GM23338 (cell line): ENCODE measurements at regions not wholly inside any gene's neighbourhood (a gene's known extent, or its start where the extent isn't known, plus 50 kb on each side); places are given as distances from the start of the nearest gene placed in this dataset.

Experiments
- ATAC-seq: fragments of 200-7000 bp; cut with Tn5 transposase; 3 replicates; pipeline ENCODE4 v1.9.1; 2020
- DNase-seq: peaks from one replicate; pipeline ENCODE4 v3.0.0-alpha.2; 2015; ENCODE audit warnings: low spot score
- H2AFZ ChIP-seq: fragments of 200-600 bp; sonication (generic); 2 replicates; pipeline ENCODE4 v1.8.0; 2016; ENCODE audit warnings: antibody characterized with exemption, mild to moderate bottlenecking, moderate library complexity
- H3F3A ChIP-seq: fragments of 200-600 bp; sonication (generic); replicated peaks from 2 replicates; pipeline ENCODE4 v1.8.0; 2017; ENCODE audit warnings: antibody characterized with exemption, mixed run types, low read depth
- H3K27ac ChIP-seq: fragments of 200-600 bp; sonication (generic); 2 replicates; pipeline ENCODE4 v1.6.1; 2016; ENCODE audit warnings: low read depth
- H3K27me3 ChIP-seq: fragments of 200-600 bp; sonication (generic); 2 replicates; pipeline ENCODE4 v1.8.0; 2016; ENCODE audit warnings: mild to moderate bottlenecking, mixed run types, moderate library complexity; ENCODE audit not compliant: insufficient read depth
- H3K36me3 ChIP-seq: fragments of 200-600 bp; sonication (generic); 2 replicates; pipeline ENCODE4 v1.8.0; 2016; ENCODE audit warnings: mild to moderate bottlenecking; ENCODE audit not compliant: insufficient read depth
- H3K4me1 ChIP-seq: fragments of 200-600 bp; sonication (generic); 2 replicates; pipeline ENCODE4 v1.8.0; 2016; ENCODE audit warnings: mild to moderate bottlenecking, moderate library complexity; ENCODE audit not compliant: insufficient read depth
- H3K4me2 ChIP-seq: fragments of 200-600 bp; sonication (generic); 2 replicates; pipeline ENCODE4 v1.7.1; 2017; ENCODE audit warnings: mixed run types
- H3K4me3 ChIP-seq: fragments of 200-600 bp; sonication (generic); 2 replicates; pipeline ENCODE4 v1.6.1; 2016; ENCODE audit warnings: mixed run types
- H3K79me2 ChIP-seq: fragments of 200-600 bp; sonication (generic); replicated peaks from 2 replicates; pipeline ENCODE4 v1.8.0; 2017; ENCODE audit warnings: mild to moderate bottlenecking; ENCODE audit not compliant: insufficient read depth
- H3K9me2 ChIP-seq: fragments of 200-600 bp; sonication (generic); 2 replicates; pipeline ENCODE4 v1.8.0; 2017; ENCODE audit not compliant: insufficient read depth
- H4K20me1 ChIP-seq: fragments of 200-600 bp; sonication (generic); replicated peaks from 2 replicates; pipeline ENCODE4 v1.8.0; 2017; ENCODE audit warnings: mild to moderate bottlenecking; ENCODE audit not compliant: insufficient read depth
- H3K27ac Mint-ChIP-seq: 2 replicates; pipeline ENCODE4 v1.8.0; 2020; ENCODE audit warnings: inconsistent platforms, mild to moderate bottlenecking, moderate library complexity, mixed read lengths
- H3K27me3 Mint-ChIP-seq: 3 replicates; pipeline ENCODE4 v1.8.0; 2022; ENCODE audit warnings: low read depth, mild to moderate bottlenecking, moderate library complexity, mixed read lengths, inconsistent platforms; ENCODE audit not compliant: insufficient read depth, poor library complexity
- H3K36me3 Mint-ChIP-seq: 3 replicates; pipeline ENCODE4 v1.8.0; 2021; ENCODE audit warnings: low read depth, mild to moderate bottlenecking, inconsistent platforms, moderate library complexity, mixed read lengths
- H3K4me1 Mint-ChIP-seq: 3 replicates; pipeline ENCODE4 v1.8.0; 2020; ENCODE audit warnings: mild to moderate bottlenecking, inconsistent platforms, mixed read lengths
- H3K4me3 Mint-ChIP-seq: 3 replicates; pipeline ENCODE4 v1.8.0; 2021; ENCODE audit warnings: moderate library complexity, mild to moderate bottlenecking, inconsistent platforms, mixed read lengths
- H3K9me3 Mint-ChIP-seq: 3 replicates; pipeline ENCODE4 v1.8.0; 2020; ENCODE audit warnings: moderate library complexity, mild to moderate bottlenecking, inconsistent platforms, mixed read lengths
- CREB1 ChIP-seq: fragments of 250-450 bp; sonication (Bioruptor Pico); IDR thresholded peaks from 2 replicates; pipeline ENCODE4 v1.5.0; 2020; ENCODE audit warnings: low read depth, mild to moderate bottlenecking, moderate library complexity
- EZH2 ChIP-seq: fragments of 200-600 bp; sonication (generic); IDR thresholded peaks from one replicate; pipeline ENCODE4 v1.8.0; 2017; ENCODE audit warnings: antibody characterized with exemption, mild to moderate bottlenecking, low read depth; ENCODE audit not compliant: unreplicated experiment
- EZH2phosphoT487 ChIP-seq: fragments of 200-600 bp; sonication (generic); IDR thresholded peaks from one replicate; pipeline ENCODE4 v1.8.1; 2018; ENCODE audit warnings: antibody characterized with exemption; ENCODE audit not compliant: unreplicated experiment
- JUNB ChIP-seq: IDR thresholded peaks from one replicate; pipeline ENCODE4 v1.6.1; 2016; ENCODE audit warnings: antibody characterized with exemption; ENCODE audit not compliant: unreplicated experiment
- NANOG ChIP-seq: IDR thresholded peaks from 2 replicates; pipeline ENCODE4 v1.6.1; 2016; ENCODE audit warnings: antibody characterized with exemption, borderline replicate concordance
- POLR2AphosphoS5 ChIP-seq: IDR thresholded peaks from 2 replicates; pipeline ENCODE4 v1.6.1; 2016; ENCODE audit warnings: antibody characterized with exemption, low read depth
- STAT1 ChIP-seq: IDR thresholded peaks from one replicate; pipeline ENCODE4 v1.6.1; 2016; ENCODE audit warnings: antibody characterized with exemption; ENCODE audit not compliant: unreplicated experiment
- ZNF114 ChIP-seq: fragments of 250-450 bp; sonication (Bioruptor Pico); IDR thresholded peaks from 2 replicates; pipeline ENCODE4 v1.5.0; 2020; ENCODE audit warnings: mild to moderate bottlenecking, moderate library complexity
- ZNF331 ChIP-seq: fragments of 250-450 bp; sonication (Bioruptor Pico); IDR thresholded peaks from 2 replicates; pipeline ENCODE4 v1.5.0; 2020; ENCODE audit warnings: low read depth, mild to moderate bottlenecking, moderate library complexity
- TF ChIP-seq, protein P1 (sequence below): fragments of 250-450 bp; sonication (Bioruptor Pico); IDR thresholded peaks from 2 replicates; pipeline ENCODE4 v1.5.0; 2020; ENCODE audit warnings: mild to moderate bottlenecking, moderate library complexity
- TF ChIP-seq, protein P2 (sequence below): IDR thresholded peaks from 2 replicates; pipeline ENCODE4 v1.6.1; 2016; ENCODE audit warnings: antibody characterized with exemption
- TF ChIP-seq, protein P3 (sequence below): IDR thresholded peaks from one replicate; pipeline ENCODE4 v1.6.1; 2018; ENCODE audit warnings: antibody characterized with exemption; ENCODE audit not compliant: unreplicated experiment
- TF ChIP-seq, protein P4 (sequence below), 2 experiments: fragments of 200-600 bp in 1 of 2; sonication (generic) in 1 of 2; conservative IDR thresholded peaks; 2 replicates each; pipeline versions ENCODE4 v1.5.1 to v1.6.1; 2016 to 2017; ENCODE audit warnings: antibody characterized with exemption in 2 of 2, low read depth in 2 of 2, mild to moderate bottlenecking in 2 of 2, moderate library complexity in 1 of 2

DNA sequence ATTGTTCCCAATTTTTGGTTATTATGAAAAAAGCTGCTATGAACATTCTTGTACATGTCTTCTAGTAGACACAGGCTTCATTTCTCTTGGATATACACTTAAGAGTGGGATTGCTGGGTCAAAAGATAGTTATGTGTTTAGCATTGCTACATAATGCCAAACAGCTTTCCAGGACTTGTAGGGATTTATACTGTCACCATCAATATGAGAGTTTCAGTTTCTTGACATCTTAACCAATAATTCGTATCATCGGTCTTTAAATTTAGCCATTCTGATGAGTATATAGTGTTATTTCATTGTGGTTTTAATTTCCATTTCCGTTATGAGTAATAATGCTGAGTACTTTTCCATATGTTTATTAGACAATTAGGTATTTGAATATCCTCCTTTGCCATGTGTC, 190.3 kb upstream of the PFN2 start:
- no peak overlapping the region for H3K4me3 Mint-ChIP-seq
- no peak overlapping the region for H3K27ac Mint-ChIP-seq
- DNase-seq (no peak), ATAC-seq (no peak)
- H3K27me3 Mint-ChIP-seq: no peaks in the 10 kb centered on the region
- no peaks in the 10 kb centered on the region for H3K27me3 ChIP-seq
- peaks cover 5% of the 10 kb centered on the region; the same call in 2 of the 3 replicates for H3K4me1 Mint-ChIP-seq
- no peak overlapping the region for H3K27ac ChIP-seq
- H3K4me2 ChIP-seq: no peak overlapping the region
- TF ChIP-seq, protein P1, sequence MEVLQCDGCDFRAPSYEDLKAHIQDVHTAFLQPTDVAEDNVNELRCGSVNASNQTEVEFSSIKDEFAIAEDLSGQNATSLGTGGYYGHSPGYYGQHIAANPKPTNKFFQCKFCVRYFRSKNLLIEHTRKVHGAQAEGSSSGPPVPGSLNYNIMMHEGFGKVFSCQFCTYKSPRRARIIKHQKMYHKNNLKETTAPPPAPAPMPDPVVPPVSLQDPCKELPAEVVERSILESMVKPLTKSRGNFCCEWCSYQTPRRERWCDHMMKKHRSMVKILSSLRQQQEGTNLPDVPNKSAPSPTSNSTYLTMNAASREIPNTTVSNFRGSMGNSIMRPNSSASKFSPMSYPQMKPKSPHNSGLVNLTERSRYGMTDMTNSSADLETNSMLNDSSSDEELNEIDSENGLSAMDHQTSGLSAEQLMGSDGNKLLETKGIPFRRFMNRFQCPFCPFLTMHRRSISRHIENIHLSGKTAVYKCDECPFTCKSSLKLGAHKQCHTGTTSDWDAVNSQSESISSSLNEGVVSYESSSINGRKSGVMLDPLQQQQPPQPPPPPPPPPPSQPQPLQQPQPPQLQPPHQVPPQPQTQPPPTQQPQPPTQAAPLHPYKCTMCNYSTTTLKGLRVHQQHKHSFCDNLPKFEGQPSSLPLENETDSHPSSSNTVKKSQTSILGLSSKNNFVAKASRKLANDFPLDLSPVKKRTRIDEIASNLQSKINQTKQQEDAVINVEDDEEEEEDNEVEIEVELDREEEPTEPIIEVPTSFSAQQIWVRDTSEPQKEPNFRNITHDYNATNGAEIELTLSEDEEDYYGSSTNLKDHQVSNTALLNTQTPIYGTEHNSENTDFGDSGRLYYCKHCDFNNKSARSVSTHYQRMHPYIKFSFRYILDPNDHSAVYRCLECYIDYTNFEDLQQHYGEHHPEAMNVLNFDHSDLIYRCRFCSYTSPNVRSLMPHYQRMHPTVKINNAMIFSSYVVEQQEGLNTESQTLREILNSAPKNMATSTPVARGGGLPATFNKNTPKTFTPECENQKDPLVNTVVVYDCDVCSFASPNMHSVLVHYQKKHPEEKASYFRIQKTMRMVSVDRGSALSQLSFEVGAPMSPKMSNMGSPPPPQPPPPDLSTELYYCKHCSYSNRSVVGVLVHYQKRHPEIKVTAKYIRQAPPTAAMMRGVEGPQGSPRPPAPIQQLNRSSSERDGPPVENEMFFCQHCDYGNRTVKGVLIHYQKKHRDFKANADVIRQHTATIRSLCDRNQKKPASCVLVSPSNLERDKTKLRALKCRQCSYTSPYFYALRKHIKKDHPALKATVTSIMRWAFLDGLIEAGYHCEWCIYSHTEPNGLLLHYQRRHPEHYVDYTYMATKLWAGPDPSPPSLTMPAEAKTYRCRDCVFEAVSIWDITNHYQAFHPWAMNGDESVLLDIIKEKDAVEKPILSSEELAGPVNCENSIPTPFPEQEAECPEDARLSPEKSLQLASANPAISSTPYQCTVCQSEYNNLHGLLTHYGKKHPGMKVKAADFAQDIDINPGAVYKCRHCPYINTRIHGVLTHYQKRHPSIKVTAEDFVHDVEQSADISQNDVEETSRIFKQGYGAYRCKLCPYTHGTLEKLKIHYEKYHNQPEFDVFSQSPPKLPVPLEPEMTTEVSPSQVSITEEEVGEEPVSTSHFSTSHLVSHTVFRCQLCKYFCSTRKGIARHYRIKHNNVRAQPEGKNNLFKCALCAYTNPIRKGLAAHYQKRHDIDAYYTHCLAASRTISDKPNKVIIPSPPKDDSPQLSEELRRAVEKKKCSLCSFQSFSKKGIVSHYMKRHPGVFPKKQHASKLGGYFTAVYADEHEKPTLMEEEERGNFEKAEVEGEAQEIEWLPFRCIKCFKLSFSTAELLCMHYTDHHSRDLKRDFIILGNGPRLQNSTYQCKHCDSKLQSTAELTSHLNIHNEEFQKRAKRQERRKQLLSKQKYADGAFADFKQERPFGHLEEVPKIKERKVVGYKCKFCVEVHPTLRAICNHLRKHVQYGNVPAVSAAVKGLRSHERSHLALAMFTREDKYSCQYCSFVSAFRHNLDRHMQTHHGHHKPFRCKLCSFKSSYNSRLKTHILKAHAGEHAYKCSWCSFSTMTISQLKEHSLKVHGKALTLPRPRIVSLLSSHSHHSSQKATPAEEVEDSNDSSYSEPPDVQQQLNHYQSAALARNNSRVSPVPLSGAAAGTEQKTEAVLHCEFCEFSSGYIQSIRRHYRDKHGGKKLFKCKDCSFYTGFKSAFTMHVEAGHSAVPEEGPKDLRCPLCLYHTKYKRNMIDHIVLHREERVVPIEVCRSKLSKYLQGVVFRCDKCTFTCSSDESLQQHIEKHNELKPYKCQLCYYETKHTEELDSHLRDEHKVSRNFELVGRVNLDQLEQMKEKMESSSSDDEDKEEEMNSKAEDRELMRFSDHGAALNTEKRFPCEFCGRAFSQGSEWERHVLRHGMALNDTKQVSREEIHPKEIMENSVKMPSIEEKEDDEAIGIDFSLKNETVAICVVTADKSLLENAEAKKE: no peak
- TF ChIP-seq, protein P2, sequence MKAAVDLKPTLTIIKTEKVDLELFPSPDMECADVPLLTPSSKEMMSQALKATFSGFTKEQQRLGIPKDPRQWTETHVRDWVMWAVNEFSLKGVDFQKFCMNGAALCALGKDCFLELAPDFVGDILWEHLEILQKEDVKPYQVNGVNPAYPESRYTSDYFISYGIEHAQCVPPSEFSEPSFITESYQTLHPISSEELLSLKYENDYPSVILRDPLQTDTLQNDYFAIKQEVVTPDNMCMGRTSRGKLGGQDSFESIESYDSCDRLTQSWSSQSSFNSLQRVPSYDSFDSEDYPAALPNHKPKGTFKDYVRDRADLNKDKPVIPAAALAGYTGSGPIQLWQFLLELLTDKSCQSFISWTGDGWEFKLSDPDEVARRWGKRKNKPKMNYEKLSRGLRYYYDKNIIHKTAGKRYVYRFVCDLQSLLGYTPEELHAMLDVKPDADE: no peak
- TF ChIP-seq NANOG (no peak), CREB1 (CRISPR knock-in tag) (no peak), ZNF331 (CRISPR knock-in tag) (no peak), ZNF114 (CRISPR knock-in tag) (no peak), EZH2 (no peak), POLR2AphosphoS5 (no peak), JUNB (no peak), EZH2phosphoT487 (no peak), STAT1 (no peak)
- TF ChIP-seq, protein P3, sequence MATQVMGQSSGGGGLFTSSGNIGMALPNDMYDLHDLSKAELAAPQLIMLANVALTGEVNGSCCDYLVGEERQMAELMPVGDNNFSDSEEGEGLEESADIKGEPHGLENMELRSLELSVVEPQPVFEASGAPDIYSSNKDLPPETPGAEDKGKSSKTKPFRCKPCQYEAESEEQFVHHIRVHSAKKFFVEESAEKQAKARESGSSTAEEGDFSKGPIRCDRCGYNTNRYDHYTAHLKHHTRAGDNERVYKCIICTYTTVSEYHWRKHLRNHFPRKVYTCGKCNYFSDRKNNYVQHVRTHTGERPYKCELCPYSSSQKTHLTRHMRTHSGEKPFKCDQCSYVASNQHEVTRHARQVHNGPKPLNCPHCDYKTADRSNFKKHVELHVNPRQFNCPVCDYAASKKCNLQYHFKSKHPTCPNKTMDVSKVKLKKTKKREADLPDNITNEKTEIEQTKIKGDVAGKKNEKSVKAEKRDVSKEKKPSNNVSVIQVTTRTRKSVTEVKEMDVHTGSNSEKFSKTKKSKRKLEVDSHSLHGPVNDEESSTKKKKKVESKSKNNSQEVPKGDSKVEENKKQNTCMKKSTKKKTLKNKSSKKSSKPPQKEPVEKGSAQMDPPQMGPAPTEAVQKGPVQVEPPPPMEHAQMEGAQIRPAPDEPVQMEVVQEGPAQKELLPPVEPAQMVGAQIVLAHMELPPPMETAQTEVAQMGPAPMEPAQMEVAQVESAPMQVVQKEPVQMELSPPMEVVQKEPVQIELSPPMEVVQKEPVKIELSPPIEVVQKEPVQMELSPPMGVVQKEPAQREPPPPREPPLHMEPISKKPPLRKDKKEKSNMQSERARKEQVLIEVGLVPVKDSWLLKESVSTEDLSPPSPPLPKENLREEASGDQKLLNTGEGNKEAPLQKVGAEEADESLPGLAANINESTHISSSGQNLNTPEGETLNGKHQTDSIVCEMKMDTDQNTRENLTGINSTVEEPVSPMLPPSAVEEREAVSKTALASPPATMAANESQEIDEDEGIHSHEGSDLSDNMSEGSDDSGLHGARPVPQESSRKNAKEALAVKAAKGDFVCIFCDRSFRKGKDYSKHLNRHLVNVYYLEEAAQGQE: no peak
- TF ChIP-seq, protein P4, sequence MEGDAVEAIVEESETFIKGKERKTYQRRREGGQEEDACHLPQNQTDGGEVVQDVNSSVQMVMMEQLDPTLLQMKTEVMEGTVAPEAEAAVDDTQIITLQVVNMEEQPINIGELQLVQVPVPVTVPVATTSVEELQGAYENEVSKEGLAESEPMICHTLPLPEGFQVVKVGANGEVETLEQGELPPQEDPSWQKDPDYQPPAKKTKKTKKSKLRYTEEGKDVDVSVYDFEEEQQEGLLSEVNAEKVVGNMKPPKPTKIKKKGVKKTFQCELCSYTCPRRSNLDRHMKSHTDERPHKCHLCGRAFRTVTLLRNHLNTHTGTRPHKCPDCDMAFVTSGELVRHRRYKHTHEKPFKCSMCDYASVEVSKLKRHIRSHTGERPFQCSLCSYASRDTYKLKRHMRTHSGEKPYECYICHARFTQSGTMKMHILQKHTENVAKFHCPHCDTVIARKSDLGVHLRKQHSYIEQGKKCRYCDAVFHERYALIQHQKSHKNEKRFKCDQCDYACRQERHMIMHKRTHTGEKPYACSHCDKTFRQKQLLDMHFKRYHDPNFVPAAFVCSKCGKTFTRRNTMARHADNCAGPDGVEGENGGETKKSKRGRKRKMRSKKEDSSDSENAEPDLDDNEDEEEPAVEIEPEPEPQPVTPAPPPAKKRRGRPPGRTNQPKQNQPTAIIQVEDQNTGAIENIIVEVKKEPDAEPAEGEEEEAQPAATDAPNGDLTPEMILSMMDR (conservative IDR thresholded peaks at IDR 0.05; ENCODE audit: low read depth in 2 of 2): no peak
- H3K9me3 Mint-ChIP-seq: no peaks in the 10 kb centered on the region; the same call in 1 of the 3 replicates
- H3K36me3 Mint-ChIP-seq: no peaks in the 10 kb centered on the region; the same call in 2 of the 3 replicates
- no peaks in the 10 kb centered on the region for H3K79me2 ChIP-seq
- no peaks in the 10 kb centered on the region for H4K20me1 ChIP-seq
- no peaks in the 10 kb centered on the region for H3K36me3 ChIP-seq
- no peaks in the 10 kb centered on the region for H3F3A ChIP-seq
- no peak overlapping the region for H2AFZ ChIP-seq
- H3K9me2 ChIP-seq: no peaks in the 10 kb centered on the region
- no peak overlapping the region for H3K4me3 ChIP-seq
- H3K4me1 ChIP-seq: peaks cover 7% of the 10 kb centered on the region
